Tibial artery (tissue), 4 donors: ENCODE measurements at regions not wholly inside any gene's neighbourhood (a gene's known extent, or its start where the extent isn't known, plus 50 kb on each side); places are given as distances from the start of the nearest gene placed in this dataset.

Experiments used
- DNase-seq, 2 donors: peaks; one replicate each; pipeline ENCODE4 v3.0.0-alpha.2; 2019
- H3K27ac ChIP-seq, 2 donors: fragments of 200-600 bp; sonication (generic) in 1 of 2; 1 replicate in 1 of 2; 2 replicates in 1 of 2; pipeline ENCODE4 v1.5.1; 2018 to 2019; ENCODE audit warnings: mild to moderate bottlenecking in 1 of 2
- H3K27me3 ChIP-seq, 2 donors: fragments of 200-600 bp; sonication (generic) in 1 of 2; one replicate each; pipeline versions ENCODE4 v1.5.1 to v1.6.0; 2016 to 2019
- H3K36me3 ChIP-seq, 3 donors: fragments of 200-600 bp; sonication (generic) in 2 of 3; one replicate each; pipeline ENCODE4 v1.5.1; 2016 to 2019; ENCODE audit warnings: mild to moderate bottlenecking in 2 of 3
- H3K4me1 ChIP-seq, 4 donors: fragments of 200-600 bp; sonication (generic) in 2 of 4; 1 replicate in 3 of 4; 2 replicates in 1 of 4; pipeline ENCODE4 v1.5.1; 2016 to 2019
- H3K4me3 ChIP-seq, 2 donors: fragments of 200-600 bp; sonication (generic) in 1 of 2; 1 replicate in 1 of 2; 2 replicates in 1 of 2; pipeline ENCODE4 v1.5.1; 2018 to 2019; ENCODE audit warnings: mild to moderate bottlenecking in 2 of 2
- H3K9me3 ChIP-seq, 3 donors: fragments of 200-600 bp; sonication (generic) in 1 of 3; one replicate each; pipeline ENCODE4 v1.5.1; 2016 to 2019
- CTCF ChIP-seq, 2 experiments: fragments of 200-600 bp in 1 of 2; fragments of 450-650 bp in 1 of 2; IDR thresholded peaks; one replicate each; pipeline ENCODE4 v1.5.1; 2017 to 2019; ENCODE audit warnings: antibody characterized with exemption in 2 of 2, mild to moderate bottlenecking in 1 of 2, moderate library complexity in 1 of 2
- intact Hi-C: fragments of 100-400 bp; cut with DNase I; formaldehyde crosslinking; loops from one replicate; pipeline ENCODE4 v1.15.0; 2023; ENCODE audit warnings: low total_unique reads

- no peak overlapping the region for H3K4me3 ChIP-seq
- intact Hi-C loops, result no loop called here
- TF ChIP-seq CTCF (IDR thresholded peaks at IDR 0.05), result no peak
- no peaks in the 10 kb centered on the region for H3K27me3 ChIP-seq
- no peaks in the 10 kb centered on the region for H3K9me3 ChIP-seq
- DNase-seq, result no peak
- H3K36me3 ChIP-seq, result no peaks in the 10 kb centered on the region
- no peak overlapping the region for H3K27ac ChIP-seq
- H3K4me1 ChIP-seq, result no peaks in the 10 kb centered on the region
Measured at GRCh38 chr2:212730994-212731393, 192.4 kb upstream of the ERBB4 start.

GRCh38 chr2:212728717-212729116 lies 190.1 kb upstream of the ERBB4 start:
- Histone ChIP-seq H3K4me3 (no peak overlapping the region), H3K9me3 (no peaks in the 10 kb centered on the region), H3K4me1 (no peaks in the 10 kb centered on the region), H3K27me3 (no peaks in the 10 kb centered on the region), H3K27ac (no peak overlapping the region), H3K36me3 (no peaks in the 10 kb centered on the region)
- intact Hi-C loops, result no loop called here
- no peak for DNase-seq
- TF ChIP-seq CTCF (IDR thresholded peaks at IDR 0.05), result no peak

- Histone ChIP-seq H3K27me3 (no peaks in the 10 kb centered on the region), H3K4me1 (no peaks in the 10 kb centered on the region), H3K9me3 (no peaks in the 10 kb centered on the region), H3K36me3 (no peaks in the 10 kb centered on the region), H3K27ac (no peak overlapping the region), H3K4me3 (no peak overlapping the region)
- DNase-seq, result no peak
- TF ChIP-seq CTCF (IDR thresholded peaks at IDR 0.05), result no peak
- intact Hi-C loops, result no loop called here
Measured at GRCh38 chr2:212727751-212728150, 189.1 kb upstream of the ERBB4 start.

GRCh38 chr2:212726403-212726802 lies 187.8 kb upstream of the ERBB4 start:
- TF ChIP-seq CTCF (IDR thresholded peaks at IDR 0.05), result no peak
- intact Hi-C loops, result no loop called here
- Histone ChIP-seq H3K36me3 (no peaks in the 10 kb centered on the region), H3K9me3 (peaks cover 0 to 1% (median 0%) of the 10 kb centered on the region in 3 donors), H3K4me3 (no peak overlapping the region), H3K27ac (no peak overlapping the region), H3K4me1 (no peaks in the 10 kb centered on the region), H3K27me3 (no peaks in the 10 kb centered on the region)
- DNase-seq, result no peak

GRCh38 chr2:212725180-212725579 lies 186.6 kb upstream of the ERBB4 start:
- Histone ChIP-seq H3K9me3 (peaks cover 0 to 10% (median 0%) of the 10 kb centered on the region in 3 donors), H3K36me3 (no peaks in the 10 kb centered on the region), H3K4me1 (no peaks in the 10 kb centered on the region), H3K4me3 (no peak overlapping the region), H3K27me3 (no peaks in the 10 kb centered on the region), H3K27ac (no peak overlapping the region)
- no peak for DNase-seq
- intact Hi-C loops, result no loop called here
- no peak for TF ChIP-seq CTCF (IDR thresholded peaks at IDR 0.05)

- intact Hi-C loops, result no loop called here
- no peaks in the 10 kb centered on the region for H3K4me1 ChIP-seq
Measured at GRCh38 chr2:212723226-212723625, 184.6 kb upstream of the ERBB4 start.

More at GRCh38 chr2:212723226-212723625, 184.6 kb upstream of the ERBB4 start:
- no peak for TF ChIP-seq CTCF (IDR thresholded peaks at IDR 0.05)
- Histone ChIP-seq H3K36me3 (no peaks in the 10 kb centered on the region), H3K27me3 (no peaks in the 10 kb centered on the region), H3K9me3 (peaks cover 0 to 10% (median 0%) of the 10 kb centered on the region in 3 donors), H3K27ac (no peak overlapping the region), H3K4me3 (no peak overlapping the region)
- no peak for DNase-seq
